Hepatocyte (in vitro differentiated cells): ENCODE measurements at regions not wholly inside any gene's neighbourhood (a gene's known extent, or its start where the extent isn't known, plus 50 kb on each side); places are given as distances from the start of the nearest gene placed in this dataset.

Source experiments
- EZH2 ChIP-seq: fragments of 200-600 bp; sonication (generic); IDR thresholded peaks from 2 replicates; pipeline ENCODE4 v1.6.1; 2016; ENCODE audit warnings: antibody characterized with exemption, mild to moderate bottlenecking, borderline replicate concordance
- TF ChIP-seq, protein P1 (sequence below): fragments of 200-600 bp; sonication (generic); IDR thresholded peaks from 2 replicates; pipeline ENCODE4 v1.5.1; 2016; ENCODE audit warnings: antibody characterized with exemption, mild to moderate bottlenecking; ENCODE audit not compliant: poor library complexity

DNA sequence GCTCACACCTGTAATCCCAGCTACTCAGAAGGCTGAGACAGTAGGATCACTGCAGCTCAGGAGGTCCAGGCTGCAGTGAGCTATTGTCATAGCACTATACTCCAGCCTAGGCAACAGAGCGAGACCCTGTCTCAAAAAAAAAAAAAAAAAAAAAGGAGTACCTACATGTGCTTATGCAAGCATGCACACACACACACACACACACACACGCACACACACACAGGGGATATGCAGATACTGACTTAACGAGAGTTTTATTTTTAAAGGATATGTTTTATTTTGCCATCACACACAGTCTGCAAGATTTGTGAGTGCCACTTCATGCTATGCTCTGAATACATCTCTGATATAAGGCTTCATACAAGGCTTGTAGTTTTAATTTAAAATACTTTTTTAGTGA, 479.3 kb downstream of the NEBL start:
- TF ChIP-seq EZH2: no peak
- TF ChIP-seq, protein P1, sequence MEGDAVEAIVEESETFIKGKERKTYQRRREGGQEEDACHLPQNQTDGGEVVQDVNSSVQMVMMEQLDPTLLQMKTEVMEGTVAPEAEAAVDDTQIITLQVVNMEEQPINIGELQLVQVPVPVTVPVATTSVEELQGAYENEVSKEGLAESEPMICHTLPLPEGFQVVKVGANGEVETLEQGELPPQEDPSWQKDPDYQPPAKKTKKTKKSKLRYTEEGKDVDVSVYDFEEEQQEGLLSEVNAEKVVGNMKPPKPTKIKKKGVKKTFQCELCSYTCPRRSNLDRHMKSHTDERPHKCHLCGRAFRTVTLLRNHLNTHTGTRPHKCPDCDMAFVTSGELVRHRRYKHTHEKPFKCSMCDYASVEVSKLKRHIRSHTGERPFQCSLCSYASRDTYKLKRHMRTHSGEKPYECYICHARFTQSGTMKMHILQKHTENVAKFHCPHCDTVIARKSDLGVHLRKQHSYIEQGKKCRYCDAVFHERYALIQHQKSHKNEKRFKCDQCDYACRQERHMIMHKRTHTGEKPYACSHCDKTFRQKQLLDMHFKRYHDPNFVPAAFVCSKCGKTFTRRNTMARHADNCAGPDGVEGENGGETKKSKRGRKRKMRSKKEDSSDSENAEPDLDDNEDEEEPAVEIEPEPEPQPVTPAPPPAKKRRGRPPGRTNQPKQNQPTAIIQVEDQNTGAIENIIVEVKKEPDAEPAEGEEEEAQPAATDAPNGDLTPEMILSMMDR: no peak
